ENCODE measurements at regions not wholly inside any gene's neighbourhood (a gene's known extent, or its start where the extent isn't known, plus 50 kb on each side); places are given as distances from the start of the nearest gene placed in this dataset.

DNA sequence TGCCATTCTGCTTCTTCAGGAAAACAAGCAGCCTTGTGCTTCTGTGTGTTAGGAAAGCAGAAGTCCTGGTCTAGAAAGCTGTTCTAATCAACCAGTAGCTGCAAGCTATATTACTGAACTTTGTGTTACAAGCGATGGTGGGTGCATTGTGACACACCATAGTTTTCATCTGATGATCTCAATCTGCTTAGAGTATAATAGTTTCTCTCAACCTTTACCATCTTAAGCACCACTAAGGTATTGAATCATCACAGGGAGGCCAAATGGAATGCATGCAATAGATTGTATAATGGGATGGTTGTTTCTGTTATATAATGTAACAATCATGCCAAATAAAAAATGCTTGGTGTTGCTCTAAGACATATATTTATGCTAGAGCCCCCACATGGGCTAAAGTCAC, 771.7 kb downstream of the NOVA1 start:
- H3K27me3 Mint-ChIP-seq (ENCODE audit: low read depth): no peaks in the 10 kb centered on the region
- H3K27ac Mint-ChIP-seq: no peak overlapping the region
- H3K4me3 Mint-ChIP-seq: no peak overlapping the region
- TF ChIP-seq, protein P1, sequence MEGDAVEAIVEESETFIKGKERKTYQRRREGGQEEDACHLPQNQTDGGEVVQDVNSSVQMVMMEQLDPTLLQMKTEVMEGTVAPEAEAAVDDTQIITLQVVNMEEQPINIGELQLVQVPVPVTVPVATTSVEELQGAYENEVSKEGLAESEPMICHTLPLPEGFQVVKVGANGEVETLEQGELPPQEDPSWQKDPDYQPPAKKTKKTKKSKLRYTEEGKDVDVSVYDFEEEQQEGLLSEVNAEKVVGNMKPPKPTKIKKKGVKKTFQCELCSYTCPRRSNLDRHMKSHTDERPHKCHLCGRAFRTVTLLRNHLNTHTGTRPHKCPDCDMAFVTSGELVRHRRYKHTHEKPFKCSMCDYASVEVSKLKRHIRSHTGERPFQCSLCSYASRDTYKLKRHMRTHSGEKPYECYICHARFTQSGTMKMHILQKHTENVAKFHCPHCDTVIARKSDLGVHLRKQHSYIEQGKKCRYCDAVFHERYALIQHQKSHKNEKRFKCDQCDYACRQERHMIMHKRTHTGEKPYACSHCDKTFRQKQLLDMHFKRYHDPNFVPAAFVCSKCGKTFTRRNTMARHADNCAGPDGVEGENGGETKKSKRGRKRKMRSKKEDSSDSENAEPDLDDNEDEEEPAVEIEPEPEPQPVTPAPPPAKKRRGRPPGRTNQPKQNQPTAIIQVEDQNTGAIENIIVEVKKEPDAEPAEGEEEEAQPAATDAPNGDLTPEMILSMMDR (conservative IDR thresholded peaks at IDR 0.05): no peak
- H4K91ac ChIP-seq (ENCODE audit: insufficient read length, low read depth, low read length): no peak overlapping the region
- no CpG with 5 or more reads among the region's 1 CpG for WGBS (ENCODE audit: extremely low coverage, insufficient read length, low lambda C conversion rate)
- DNase-seq: no peak
- no peak overlapping the region for H2AK5ac ChIP-seq (ENCODE audit: insufficient read length, low read length)
- no peak overlapping the region for H3K56ac ChIP-seq (ENCODE audit: insufficient read length, low read depth, low read length)
- H3K18ac ChIP-seq (ENCODE audit: insufficient read length, low read depth, low read length): no peak overlapping the region
- H3K4me1 Mint-ChIP-seq: no peaks in the 10 kb centered on the region
- no peak overlapping the region for H2BK5ac ChIP-seq (ENCODE audit: insufficient read length, low read length)
- no peak overlapping the region for H2BK120ac ChIP-seq (ENCODE audit: low read depth, low read length, poor library complexity, severe bottlenecking)
- H3K9ac ChIP-seq (ENCODE audit: extremely low read depth, insufficient read length, low read length): no peak overlapping the region
- H3K23ac ChIP-seq (ENCODE audit: insufficient read length, low read depth, low read length): no peak overlapping the region
- no peak overlapping the region for H2BK20ac ChIP-seq (ENCODE audit: low read depth, low read length, poor library complexity, severe bottlenecking)
- no peaks in the 10 kb centered on the region for H3K79me1 ChIP-seq (ENCODE audit: insufficient read depth, low read depth, low read length, poor library complexity, severe bottlenecking)
- no peaks in the 10 kb centered on the region for H3K27me3 ChIP-seq (ENCODE audit: insufficient read depth, low read length)
- H3K79me2 ChIP-seq (ENCODE audit: insufficient read depth, low read length): no peaks in the 10 kb centered on the region
- H4K20me1 ChIP-seq (ENCODE audit: control insufficient read depth, insufficient read depth, insufficient read length): no peaks in the 10 kb centered on the region
- H3K9me3 ChIP-seq (ENCODE audit: control insufficient read depth, low read depth, low read length): no peaks in the 10 kb centered on the region
- no peak overlapping the region for H3K27ac ChIP-seq (ENCODE audit: insufficient read length, low read depth, low read length)
- no peak overlapping the region for H2BK15ac ChIP-seq (ENCODE audit: low read depth, low read length)
- no peak overlapping the region for H2AFZ ChIP-seq (ENCODE audit: low read length)
- no peak overlapping the region for H4K5ac ChIP-seq (ENCODE audit: insufficient read length, low read depth, low read length)
- H3K14ac ChIP-seq (ENCODE audit: insufficient read depth, low read length): no peak overlapping the region
- H3T11ph ChIP-seq (ENCODE audit: low read length): no peak overlapping the region
- no peaks in the 10 kb centered on the region for H3K36me3 Mint-ChIP-seq (ENCODE audit: insufficient read depth in 1 of 3, low read depth in 3 of 3)
- H3K4me2 ChIP-seq (ENCODE audit: insufficient read depth, insufficient read length, low read length): no peak overlapping the region
- no peaks in the 10 kb centered on the region for H3K4me1 ChIP-seq (ENCODE audit: insufficient read depth, low read length)
- H3K9me3 Mint-ChIP-seq: no peaks in the 10 kb centered on the region; a peak in 1 of 5 replicates
- no peak overlapping the region for H4K8ac ChIP-seq (replicated peaks; ENCODE audit: insufficient read length, low read depth, low read length)
- H3K23me2 ChIP-seq (ENCODE audit: insufficient read length, low read depth, low read length, poor library complexity, severe bottlenecking): no peaks in the 10 kb centered on the region
- no peak overlapping the region for H3K4ac ChIP-seq (ENCODE audit: low read depth, low read length)
- no peak overlapping the region for H2BK12ac ChIP-seq (ENCODE audit: insufficient read length, low read depth, low read length)

All from H9 (cell line).